K562 (cell line): ENCODE measurements at regions not wholly inside any gene's neighbourhood (a gene's known extent, or its start where the extent isn't known, plus 50 kb on each side); places are given as distances from the start of the nearest gene placed in this dataset.

Experiments
- ATAC-seq: fragments of 200-7000 bp; cut with Tn5 transposase; 3 replicates; pipeline ENCODE4 v1.9.1; 2020; ENCODE audit warnings: moderate library complexity
- BruUV-seq: library from RNA; stranded (reverse); fragments of 400-500 nt; replicated peaks from 2 replicates; lab custom pipeline; 2021; lab: Mats Ljungman, UMichigan
- CTCF ChIA-PET: fragments of 300-600 bp; formaldehyde crosslinking; extraction: SDS; loops from one replicate; lab custom pipeline; 2021; ENCODE audit warnings: low intra/inter-chr PET ratio; lab: Yijun Ruan, JAX
- POLR2A ChIA-PET: fragments of 300-600, 350-650 bp; sonication (Branson Sonifier 250); formaldehyde crosslinking; extraction: SDS; loops from one replicate; lab custom pipeline; 2021; ENCODE audit warnings: antibody characterized with exemption, inconsistent platforms; lab: Yijun Ruan, JAX
- DNase-seq, 4 experiments: peaks; one replicate each; pipeline versions ENCODE4 v3.0.0 to v3.0.0-alpha.2; 2011 to 2018; ENCODE audit warnings: low spot score in 3 of 4, mixed read lengths in 3 of 4; ENCODE audit errors: extremely low read depth in 1 of 4
- FAIRE-seq: peaks from 2 replicates; lab custom pipeline; 2011; peaks lifted over from hg19 to GRCh38; lab: Jason Lieb, UNC
- H2AFZ ChIP-seq: 2 replicates; pipeline ENCODE4 v1.6.0; 2011; ENCODE audit warnings: low read depth, low read length, control low read depth, inconsistent platforms
- H3K27ac ChIP-seq: fragments of 200-600 bp; 3 replicates; pipeline ENCODE4 v1.8.0; 2011; ENCODE audit warnings: low read depth, mild to moderate bottlenecking, control low read depth, inconsistent platforms, low read length, moderate library complexity, mixed read lengths; ENCODE audit errors: extremely low read depth
- H3K27me3 ChIP-seq, 2 experiments: fragments of 300-600 bp in 1 of 2; 2 replicates in 1 of 2; 3 replicates in 1 of 2; pipeline versions ENCODE4 v1.6.0 to v1.8.0; 2011; ENCODE audit warnings: inconsistent platforms in 2 of 2, low read length in 2 of 2, mild to moderate bottlenecking in 1 of 2, mixed read lengths in 1 of 2, moderate library complexity in 1 of 2; ENCODE audit not compliant: control insufficient read depth in 2 of 2, insufficient read depth in 2 of 2
- H3K36me3 ChIP-seq: fragments of 300-600 bp; 3 replicates; pipeline ENCODE4 v1.8.0; 2011; ENCODE audit warnings: mild to moderate bottlenecking, low read length, inconsistent platforms; ENCODE audit not compliant: control insufficient read depth, insufficient read depth
- H3K4me1 ChIP-seq, 2 experiments: fragments of 200-600 bp in 1 of 2; replicated peaks in 1 of 2; 2 replicates in 1 of 2; 3 replicates in 1 of 2; pipeline versions ENCODE4 v1.5.1 to v1.8.0; 2011; ENCODE audit warnings: inconsistent platforms in 2 of 2, low read length in 2 of 2, mild to moderate bottlenecking in 1 of 2, mixed read lengths in 1 of 2, moderate library complexity in 1 of 2; ENCODE audit not compliant: control insufficient read depth in 2 of 2, insufficient read depth in 2 of 2
- H3K4me2 ChIP-seq: 2 replicates; pipeline ENCODE4 v1.6.1; 2011; ENCODE audit warnings: low read length, control low read depth, inconsistent platforms, mixed read lengths; ENCODE audit not compliant: insufficient read depth
- H3K4me3 ChIP-seq: fragments of 200-600 bp; sonication (generic), shearing (Covaris generic); 2 replicates; pipeline ENCODE4 v1.5.1; 2016; ENCODE audit warnings: control low read depth, inconsistent platforms
- H3K79me2 ChIP-seq: fragments of 200-600 bp; 3 replicates; pipeline ENCODE4 v1.8.0; 2011; ENCODE audit warnings: low read length, inconsistent platforms; ENCODE audit not compliant: control insufficient read depth, insufficient read depth
- H3K9ac ChIP-seq, 2 experiments: 2 replicates each; pipeline versions ENCODE4 v1.6.0 to v1.6.1; 2011; ENCODE audit warnings: low read depth in 2 of 2, low read length in 2 of 2, control low read depth in 1 of 2, inconsistent platforms in 1 of 2, mild to moderate bottlenecking in 1 of 2, mixed read lengths in 1 of 2; ENCODE audit not compliant: insufficient read depth in 1 of 2
- H3K9me1 ChIP-seq: one replicate; pipeline ENCODE4 v1.6.0; 2011; ENCODE audit warnings: inconsistent platforms, mild to moderate bottlenecking, low read length, moderate library complexity; ENCODE audit not compliant: control insufficient read depth, insufficient read depth
- H3K9me3 ChIP-seq: replicated peaks from 2 replicates; pipeline ENCODE4 v1.5.1; 2011; ENCODE audit warnings: low read depth, low read length, inconsistent platforms; ENCODE audit not compliant: control insufficient read depth, insufficient read depth
- H4K20me1 ChIP-seq: replicated peaks from 2 replicates; pipeline ENCODE4 v1.6.1; 2011; ENCODE audit warnings: low read length, inconsistent platforms, mixed read lengths; ENCODE audit not compliant: control insufficient read depth, insufficient read depth
- CC2D1A ChIP-seq: fragments of 450-650 bp; IDR thresholded peaks from 2 replicates; pipeline ENCODE4 v1.6.1; 2017; ENCODE audit warnings: mild to moderate bottlenecking
- ELF2 ChIP-seq: fragments of 250-450 bp; sonication (Bioruptor Pico); IDR thresholded peaks from 2 replicates; pipeline ENCODE4 v1.5.0; 2021; ENCODE audit warnings: mild to moderate bottlenecking
- ETV6 ChIP-seq, 3 experiments: fragments of 150-350 bp in 1 of 3; sonication (generic) in 1 of 3; formaldehyde crosslinking in 1 of 3; IDR thresholded peaks; 2 replicates each; pipeline versions ENCODE4 v1.6.1 to v1.8.0; 2014 to 2022; ENCODE audit warnings: borderline replicate concordance in 2 of 3, low read depth in 2 of 3, antibody characterized with exemption in 1 of 3, low read length in 1 of 3, mild to moderate bottlenecking in 1 of 3, missing genetic modification reagents in 1 of 3
- FOXK2 ChIP-seq, 2 experiments: fragments of 450-650 bp; IDR thresholded peaks in 1 of 2; conservative IDR thresholded peaks in 1 of 2; 2 replicates each; pipeline ENCODE4 v1.6.1; 2016; ENCODE audit warnings: low read depth in 2 of 2, mild to moderate bottlenecking in 1 of 2
- JUNB ChIP-seq: fragments of 450-650 bp; formaldehyde crosslinking; conservative IDR thresholded peaks from 2 replicates; pipeline ENCODE4 v1.4.0; 2020; ENCODE audit warnings: mild to moderate bottlenecking
- KDM2B ChIP-seq: fragments of 250-450 bp; sonication (Bioruptor Pico); IDR thresholded peaks from 2 replicates; pipeline ENCODE4 v1.8.0; 2021; ENCODE audit warnings: mild to moderate bottlenecking, moderate library complexity
- L3MBTL2 ChIP-seq: fragments of 450-650 bp; IDR thresholded peaks from 2 replicates; pipeline ENCODE4 v1.6.1; 2016; ENCODE audit warnings: mild to moderate bottlenecking, moderate library complexity
- MCM2 ChIP-seq: fragments of 450-650 bp; IDR thresholded peaks from 2 replicates; pipeline ENCODE4 v1.6.1; 2017; ENCODE audit warnings: low read depth, mild to moderate bottlenecking
- NFIX ChIP-seq: fragments of 250-450 bp; sonication (Bioruptor Pico); IDR thresholded peaks from 2 replicates; pipeline ENCODE4 v1.4.0; 2020; ENCODE audit warnings: low read depth, mild to moderate bottlenecking, moderate library complexity
- NFYB ChIP-seq: IDR thresholded peaks from 2 replicates; pipeline ENCODE4 v1.6.1; 2011; ENCODE audit warnings: mild to moderate bottlenecking, moderate library complexity; ENCODE audit not compliant: insufficient read length; ENCODE audit errors: extremely low read depth
- NR4A1 ChIP-seq, 2 experiments: fragments of 250-450 bp in 1 of 2; fragments of 450-650 bp in 1 of 2; sonication (Bioruptor Pico) in 1 of 2; IDR thresholded peaks; 2 replicates each; pipeline versions ENCODE4 v1.4.0 to v1.6.1; 2016 to 2020; ENCODE audit warnings: mild to moderate bottlenecking in 2 of 2, missing compliant biosample characterization in 1 of 2, missing genetic modification characterization in 1 of 2, moderate library complexity in 1 of 2
- PRPF4 ChIP-seq: fragments of 200-400 bp; formaldehyde crosslinking; IDR thresholded peaks from one replicate; pipeline ENCODE4 v1.6.1; 2017; ENCODE audit warnings: low read length, low read depth, mild to moderate bottlenecking; ENCODE audit not compliant: insufficient read depth, poor library complexity, severe bottlenecking
- SIN3B ChIP-seq: fragments of 450-650 bp; IDR thresholded peaks from 2 replicates; pipeline ENCODE4 v1.6.1; 2017; ENCODE audit warnings: low read depth, mild to moderate bottlenecking, moderate library complexity
- SMAD2 ChIP-seq: fragments of 150-350 bp; IDR thresholded peaks from 2 replicates; pipeline ENCODE4 v1.6.1; 2014; ENCODE audit warnings: low read depth, mild to moderate bottlenecking, low read length
- SMC3 ChIP-seq: conservative IDR thresholded peaks from 2 replicates; pipeline ENCODE4 v1.6.1; 2011; ENCODE audit warnings: low read depth, low read length, improper control_type of control experiment; ENCODE audit not compliant: insufficient read depth
- WGBS: fragments of 100-300 bp; shearing (Covaris generic); methylation state at CpG from one replicate; pipeline ENCODE4 v1.1.6; 2016; ENCODE audit warnings: low coverage, mixed read lengths; ENCODE audit not compliant: insufficient coverage; ENCODE audit errors: missing lambda C conversion rate; 5-methylcytosine and 5-hydroxymethylcytosine counted together
- in situ Hi-C: fragments of 300-500 bp; cut with MboI; formaldehyde crosslinking; loops from 4 replicates; pipeline ENCODE4 v1.15.0; 2018; ENCODE audit warnings: inconsistent platforms, mixed read lengths
- intact Hi-C: fragments of 100-400 bp; cut with micrococcal nuclease; formaldehyde crosslinking; loops from 2 replicates; pipeline ENCODE4 v1.14.2; 2022
- TF ChIP-seq, protein P1 (sequence below): fragments of 450-650 bp; formaldehyde crosslinking; IDR thresholded peaks from 2 replicates; pipeline ENCODE4 v1.4.0; 2022; ENCODE audit warnings: missing genetic modification characterization
- TF ChIP-seq, protein P2 (sequence below): fragments of 450-650 bp; formaldehyde crosslinking; IDR thresholded peaks from 2 replicates; pipeline ENCODE4 v1.4.0; 2020; ENCODE audit warnings: mild to moderate bottlenecking, moderate library complexity

DNA sequence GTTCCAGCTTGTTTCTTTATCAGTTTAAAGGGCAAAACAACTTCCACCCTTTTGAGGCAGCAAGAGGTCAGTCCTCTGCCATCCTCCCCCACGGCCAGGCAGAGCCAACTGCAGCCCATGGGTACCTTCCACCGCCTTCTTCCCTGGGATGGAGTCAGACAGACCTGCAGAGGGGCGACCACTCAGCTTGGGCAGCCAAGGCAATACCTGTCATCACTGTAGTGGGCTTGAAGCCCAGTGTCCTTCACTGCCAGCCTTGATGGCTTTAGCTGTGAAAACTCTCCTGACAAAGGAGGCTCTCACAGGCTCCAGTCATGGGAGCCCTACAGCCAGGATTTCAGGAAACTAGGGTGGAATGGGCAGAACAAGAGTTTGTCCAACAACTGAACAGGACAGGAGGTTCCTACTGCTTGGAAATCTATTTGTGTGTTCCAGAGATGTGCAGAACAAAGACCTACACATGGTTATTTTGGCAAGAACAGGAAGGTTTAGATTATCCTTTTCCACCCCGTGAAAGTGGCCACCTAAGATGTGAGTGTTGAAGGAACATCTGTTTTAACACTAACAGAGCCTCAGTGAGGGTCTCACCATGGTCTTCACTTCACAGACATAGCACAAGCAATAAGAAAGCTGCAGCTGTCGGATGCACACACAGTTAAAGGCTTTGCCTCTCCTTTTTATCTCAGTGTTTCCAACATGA is 93.9 kb upstream of the RMDN2 start (continued):
- TF ChIP-seq SMAD2 (no peak), KDM2B (CRISPR knock-in tag) (no peak), MCM2 (no peak), ETV6 (IDR thresholded peaks at IDR 0.05; ENCODE audit: borderline replicate concordance in 1 of 2, low read depth in 2 of 2, low read length in 1 of 2) (no peak), ETV6 (CRISPR knock-in tag; IDR thresholded peaks at IDR 0.05; ENCODE audit: borderline replicate concordance) (no peak), SIN3B (no peak), ELF2 (CRISPR knock-in tag) (no peak)
- TF ChIP-seq, protein P1, sequence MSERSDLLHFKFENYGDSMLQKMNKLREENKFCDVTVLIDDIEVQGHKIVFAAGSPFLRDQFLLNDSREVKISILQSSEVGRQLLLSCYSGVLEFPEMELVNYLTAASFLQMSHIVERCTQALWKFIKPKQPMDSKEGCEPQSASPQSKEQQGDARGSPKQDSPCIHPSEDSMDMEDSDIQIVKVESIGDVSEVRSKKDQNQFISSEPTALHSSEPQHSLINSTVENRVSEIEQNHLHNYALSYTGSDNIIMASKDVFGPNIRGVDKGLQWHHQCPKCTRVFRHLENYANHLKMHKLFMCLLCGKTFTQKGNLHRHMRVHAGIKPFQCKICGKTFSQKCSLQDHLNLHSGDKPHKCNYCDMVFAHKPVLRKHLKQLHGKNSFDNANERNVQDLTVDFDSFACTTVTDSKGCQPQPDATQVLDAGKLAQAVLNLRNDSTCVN (CRISPR knock-in tag): no peak

DNA sequence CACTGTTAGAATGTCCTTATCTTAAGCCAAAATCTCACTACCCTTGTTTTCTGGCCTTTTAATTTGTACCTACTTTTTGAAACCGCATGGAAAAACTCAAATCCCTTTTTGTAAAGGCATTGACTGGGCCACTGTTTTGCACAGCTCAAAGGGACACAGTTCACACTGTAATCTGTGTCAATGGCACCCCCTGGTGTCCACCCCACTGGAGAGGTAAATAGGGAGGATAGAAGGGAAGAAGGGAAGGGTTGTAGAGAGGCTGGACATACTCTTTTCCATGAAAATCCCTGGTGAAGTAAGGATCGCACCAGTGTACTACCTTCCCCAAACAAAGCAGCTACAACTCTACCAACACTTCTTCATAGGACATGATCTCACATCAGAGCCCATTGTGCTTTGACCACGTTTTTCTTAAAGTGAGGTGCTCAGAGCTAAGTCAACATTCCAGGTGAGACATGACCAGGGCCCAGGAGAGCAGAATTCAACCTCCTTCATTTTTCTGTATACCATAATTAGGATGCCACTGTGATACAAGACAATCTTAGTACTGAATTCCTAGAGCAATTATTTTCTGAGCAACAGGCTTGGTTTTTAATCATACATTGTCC is 92.4 kb upstream of the RMDN2 start:
- Histone ChIP-seq H3K4me1 (no peaks in the 10 kb centered on the region), H3K4me2 (no peak overlapping the region), H3K9ac (no peak overlapping the region), H2AFZ (no peak overlapping the region), H3K9me3 (no peaks in the 10 kb centered on the region), H3K27me3 (peaks cover 0 to under 1% of the 10 kb centered on the region in 2 experiments; a peak in 1 of 5 replicates), H3K9me1 (no peaks in the 10 kb centered on the region), H3K27ac (no peak overlapping the region), H4K20me1 (no peaks in the 10 kb centered on the region), H3K79me2 (no peaks in the 10 kb centered on the region), H3K4me3 (no peak overlapping the region), H3K36me3 (no peaks in the 10 kb centered on the region)
- ATAC-seq (peak; percentile 99), FAIRE-seq (peak; percentile 93), DNase-seq (peak; percentile 49 to 79 (median 62))
- 3% methylated on average over 3 of the region's 3 CpGs for WGBS
- in situ Hi-C loops: loop anchor here (5.0 kb wide), 1 partner anchor 435 kb away; no protein-coding TSS in a partner anchor
- BruUV-seq: no TSS peak
- ChIA-PET POLR2A (interaction anchor here (0.6 to 0.7 kb wide), 2 partner anchors 9 to 442 kb away, joined by 3 read pairs; no protein-coding TSS in a partner anchor), CTCF (interaction anchor here (0.6 to 2.9 kb wide), 3 partner anchors 418 to 1050 kb away, joined by 5 to 30 read pairs (median 20); no protein-coding TSS in a partner anchor)
- intact Hi-C loops: loop anchor here (1.0 to 5.0 kb wide), 3 partner anchors 45 to 436 kb away; no protein-coding TSS in a partner anchor
- TF ChIP-seq SMC3 (peak; percentile 84), JUNB (CRISPR knock-in tag) (no peak), CC2D1A (peak; percentile 39; the same call in 1 of the 2 replicates), PRPF4 (no peak), FOXK2 (conservative IDR thresholded peaks at IDR 0.05 in 1 of 2, IDR thresholded peaks at IDR 0.05 in 1 of 2; ENCODE audit: low read depth in 2 of 2) (peak; percentile 20 to 61; a peak in 2 of 4 replicates), L3MBTL2 (0 out of 2 replicates have a peak, but pooled peaks have one; percentile 21), NR4A1 (CRISPR knock-in tag; IDR thresholded peaks at IDR 0.05) (no peak), NR4A1 (tag; IDR thresholded peaks at IDR 0.05) (no peak), NFIX (CRISPR knock-in tag) (no peak), NFYB (no peak)
- TF ChIP-seq, protein P2, sequence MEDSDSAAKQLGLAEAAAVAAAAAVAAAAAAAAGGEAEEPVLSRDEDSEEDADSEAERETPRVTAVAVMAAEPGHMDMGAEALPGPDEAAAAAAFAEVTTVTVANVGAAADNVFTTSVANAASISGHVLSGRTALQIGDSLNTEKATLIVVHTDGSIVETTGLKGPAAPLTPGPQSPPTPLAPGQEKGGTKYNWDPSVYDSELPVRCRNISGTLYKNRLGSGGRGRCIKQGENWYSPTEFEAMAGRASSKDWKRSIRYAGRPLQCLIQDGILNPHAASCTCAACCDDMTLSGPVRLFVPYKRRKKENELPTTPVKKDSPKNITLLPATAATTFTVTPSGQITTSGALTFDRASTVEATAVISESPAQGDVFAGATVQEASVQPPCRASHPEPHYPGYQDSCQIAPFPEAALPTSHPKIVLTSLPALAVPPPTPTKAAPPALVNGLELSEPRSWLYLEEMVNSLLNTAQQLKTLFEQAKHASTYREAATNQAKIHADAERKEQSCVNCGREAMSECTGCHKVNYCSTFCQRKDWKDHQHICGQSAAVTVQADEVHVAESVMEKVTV: peak; percentile 98
